GM21423 (cell line): ENCODE measurements at regions not wholly inside any gene's neighbourhood (a gene's known extent, or its start where the extent isn't known, plus 50 kb on each side); places are given as distances from the start of the nearest gene placed in this dataset.

Source experiments
- ATAC-seq: cut with Tn5 transposase; IDR thresholded peaks from one replicate; pipeline ENCODE4 v1.9.1; 2021; ENCODE audit warnings: mild to moderate bottlenecking, moderate library complexity; ENCODE audit not compliant: unreplicated experiment

DNA sequence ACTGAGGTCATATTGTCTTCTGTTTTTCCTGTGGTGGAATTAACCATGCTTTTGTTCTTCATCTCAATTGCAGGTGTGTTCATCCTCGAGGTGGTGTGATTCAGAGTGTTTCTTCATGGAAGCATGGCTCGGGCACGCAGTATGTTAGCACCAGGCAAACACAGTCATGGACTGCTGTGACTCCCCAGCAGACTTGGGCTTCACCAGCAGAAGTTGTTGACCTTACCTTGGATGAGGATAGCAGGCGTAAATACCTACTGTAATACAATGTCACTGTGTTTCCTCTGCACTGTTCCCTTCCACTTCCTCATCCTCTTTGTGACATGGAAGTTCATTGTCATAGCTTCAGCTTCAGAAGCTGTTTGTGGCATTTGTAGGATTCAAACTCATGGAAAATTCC lies 158.7 kb downstream of the HAUS1 start:
- no peak for ATAC-seq

DNA sequence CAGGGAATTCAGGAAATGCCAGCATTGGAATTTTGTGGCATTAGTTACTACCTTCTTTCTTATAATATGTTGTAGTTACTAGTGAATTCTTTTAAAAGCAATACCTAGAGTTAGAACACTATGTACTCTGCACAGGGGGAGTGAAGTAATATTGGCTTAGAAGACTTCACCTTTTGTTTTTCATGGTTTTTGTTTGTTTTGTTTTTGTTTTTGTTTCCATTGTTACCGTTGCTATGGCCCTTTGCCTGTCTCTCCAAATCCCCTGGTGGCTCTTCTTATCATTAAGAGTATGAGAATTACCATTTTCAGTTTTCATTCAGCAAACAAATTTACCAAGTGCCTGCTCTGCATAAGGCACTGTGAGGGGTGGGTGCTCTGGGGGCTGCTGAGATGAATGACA lies 160.1 kb downstream of the HAUS1 start:
- no peak for ATAC-seq

DNA sequence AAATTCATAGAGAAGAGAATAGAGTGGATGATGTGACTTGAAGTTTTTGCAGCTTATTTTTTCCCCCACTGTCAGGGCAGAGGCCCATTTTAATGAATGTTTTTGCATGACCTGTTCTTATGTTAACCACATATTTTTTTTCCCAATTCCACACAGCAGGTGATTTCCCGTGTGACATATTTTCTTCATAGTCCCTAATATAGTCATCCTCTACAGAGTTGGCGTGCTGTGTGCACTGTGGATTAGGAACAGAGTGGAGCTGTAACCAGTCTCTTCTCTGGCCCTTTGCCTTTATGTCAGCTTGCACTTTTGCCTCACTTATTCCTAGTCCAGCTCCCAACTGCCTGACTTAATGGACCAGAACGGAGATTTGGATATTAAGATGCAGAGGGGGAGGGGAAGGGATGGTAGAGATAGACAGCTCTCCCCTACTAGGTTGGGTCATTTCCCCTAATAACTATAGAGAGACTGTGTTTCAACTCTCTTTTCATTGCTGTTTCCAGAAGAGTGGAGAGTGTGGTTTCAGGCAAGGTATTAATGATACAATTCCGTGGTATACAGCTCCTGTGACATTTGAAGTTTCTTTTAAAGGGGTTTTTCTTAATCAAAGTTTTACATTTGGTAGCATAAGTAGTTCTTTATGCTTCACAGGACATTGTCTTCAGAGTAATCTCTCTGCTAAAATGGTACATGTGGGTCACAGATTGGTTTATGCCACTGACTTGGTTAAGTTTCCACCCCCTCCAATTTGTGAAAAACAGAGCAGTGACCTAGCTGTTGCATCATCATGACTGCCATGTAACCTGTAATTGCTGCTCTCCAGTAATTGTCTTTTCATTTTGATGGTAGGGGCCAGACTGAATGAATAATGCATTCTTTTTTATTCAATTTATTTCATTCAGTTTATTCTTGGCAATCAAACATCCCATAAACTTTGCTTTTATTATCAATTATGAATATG lies 161.3 kb downstream of the HAUS1 start:
- no peak for ATAC-seq

DNA sequence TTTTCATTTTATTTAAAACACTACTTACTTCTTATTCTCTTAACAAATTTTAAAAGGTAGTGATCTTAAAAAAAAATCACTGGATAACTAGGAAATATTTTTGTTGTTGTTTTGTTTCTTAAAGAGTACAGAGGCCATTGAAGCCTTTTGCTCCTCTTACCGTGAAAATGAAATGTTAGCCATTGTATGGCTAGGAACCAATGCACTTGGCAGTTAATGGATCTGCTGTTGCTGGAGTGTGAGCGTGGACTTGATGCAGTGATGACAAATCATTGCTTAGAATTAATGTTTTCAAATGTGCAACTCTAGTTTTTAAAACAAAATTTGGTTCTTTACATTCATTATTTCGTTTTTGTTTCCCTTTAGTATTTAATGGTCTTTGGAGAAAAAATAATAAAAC lies 162.3 kb downstream of the HAUS1 start:
- ATAC-seq = no peak

DNA sequence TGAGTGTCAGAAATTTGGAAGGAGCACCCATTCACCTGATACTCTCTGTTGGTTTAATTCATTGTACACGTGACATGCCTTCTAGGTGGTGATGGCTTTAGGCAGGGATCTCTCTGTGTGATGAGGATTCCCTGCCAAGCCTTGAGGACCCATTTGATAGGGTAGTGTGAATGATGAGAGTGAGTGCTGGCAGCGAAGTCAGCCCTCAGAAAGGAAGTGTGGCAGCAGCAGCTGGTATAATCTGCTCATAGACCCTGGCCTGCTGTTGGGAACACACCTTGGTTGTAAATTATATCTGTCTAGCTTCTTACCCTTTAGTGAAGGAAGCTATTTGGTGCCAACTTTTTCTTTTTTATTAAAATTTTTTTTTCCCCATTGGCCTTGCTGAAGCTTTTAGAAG lies 164.5 kb downstream of the HAUS1 start:
- no peak for ATAC-seq

DNA sequence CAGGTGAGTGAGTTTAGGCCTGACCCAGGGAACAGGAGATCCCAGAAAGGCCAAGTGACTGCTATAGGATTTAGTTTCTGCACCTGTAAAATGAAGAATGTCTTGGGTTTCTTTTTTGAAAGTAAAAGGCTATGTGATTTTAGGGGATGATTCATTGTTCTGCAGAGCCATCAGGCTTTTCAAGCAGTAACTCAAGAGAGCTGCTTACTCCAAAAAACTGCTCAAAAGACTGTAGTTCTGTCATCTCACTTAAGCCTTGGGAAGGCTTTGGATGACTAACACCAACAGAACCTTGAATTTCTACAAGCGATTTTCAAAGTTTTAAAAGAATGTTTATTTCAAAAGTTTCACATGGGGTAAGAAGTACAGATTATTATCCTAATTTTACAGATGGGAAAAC lies 165.1 kb downstream of the HAUS1 start:
- no peak for ATAC-seq

DNA sequence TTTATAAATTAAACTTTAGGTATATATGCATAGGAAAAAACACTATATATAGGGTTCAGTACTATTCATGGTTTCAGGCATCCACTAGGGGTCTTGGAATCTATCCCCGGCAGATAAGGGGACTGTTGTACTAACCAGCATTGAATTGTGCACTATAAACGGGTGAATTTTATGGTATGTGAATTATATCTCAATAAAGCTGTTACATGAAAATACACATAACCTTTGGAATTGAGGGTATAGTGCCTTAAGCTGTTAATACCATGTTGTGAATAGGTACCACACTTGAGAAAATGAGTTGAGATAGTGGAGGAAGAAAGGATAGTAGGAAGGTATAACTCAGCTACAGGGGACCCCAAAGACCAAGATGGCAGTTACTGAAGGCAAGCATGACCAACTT lies 167.3 kb downstream of the HAUS1 start:
- ATAC-seq = no peak

DNA sequence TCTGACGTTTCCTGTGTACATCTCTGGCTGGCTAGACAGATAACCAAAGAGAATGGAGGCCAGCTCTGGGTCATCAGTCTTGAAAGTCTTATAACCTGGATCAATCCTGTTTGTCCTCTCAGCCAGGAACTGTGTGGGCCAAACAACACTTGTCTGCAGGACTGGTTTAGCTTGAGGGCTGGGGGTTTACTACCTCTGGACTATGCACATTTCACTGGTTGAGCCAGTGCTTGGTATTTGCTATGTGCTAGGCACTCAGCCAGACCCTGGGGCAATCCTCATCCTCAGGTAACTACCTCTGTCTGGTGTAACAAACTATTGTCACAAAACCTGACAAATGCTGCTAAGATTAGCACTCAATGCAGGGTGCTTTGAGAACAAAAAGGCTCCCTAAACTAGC lies 169.7 kb downstream of the HAUS1 start:
- no peak for ATAC-seq

DNA sequence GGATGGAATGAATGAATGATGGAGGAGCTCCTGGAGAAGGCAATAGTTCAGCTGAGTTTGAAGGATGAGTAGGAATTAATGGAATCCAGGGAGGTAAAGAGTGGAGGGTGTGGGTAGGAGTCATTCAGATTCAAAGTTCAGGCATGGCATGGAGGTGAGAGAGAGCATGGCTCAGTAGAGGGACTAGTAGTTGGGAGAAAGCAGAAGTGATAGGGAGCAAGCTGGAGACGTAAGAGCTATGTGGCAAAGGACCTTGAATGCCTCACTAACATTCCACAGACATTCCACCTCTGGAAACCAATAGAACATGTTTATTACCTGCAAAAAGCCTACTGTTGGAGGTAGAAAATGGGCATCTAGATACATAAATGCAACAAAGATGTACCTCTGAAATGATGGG lies 170.1 kb downstream of the HAUS1 start:
- no peak for ATAC-seq

DNA sequence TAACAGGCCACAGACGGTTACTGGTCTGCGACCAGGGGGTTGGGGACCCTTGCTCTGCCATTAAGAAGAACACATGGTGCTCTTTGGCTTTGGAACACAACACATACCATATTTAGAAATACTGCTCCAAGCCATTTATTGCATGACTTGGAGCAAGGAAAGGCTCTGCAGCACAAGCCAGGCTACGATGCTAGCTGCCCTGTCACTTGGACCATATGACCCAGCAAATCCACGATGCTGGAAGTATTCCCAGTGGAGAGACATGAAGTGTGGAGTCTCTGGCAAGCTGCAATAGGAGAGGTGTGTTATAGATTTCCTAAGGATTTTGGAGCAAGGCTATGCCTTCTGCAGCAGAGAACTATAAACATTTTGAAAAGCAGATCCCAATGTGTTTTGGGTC lies 171.2 kb downstream of the HAUS1 start:
- no peak for ATAC-seq

DNA sequence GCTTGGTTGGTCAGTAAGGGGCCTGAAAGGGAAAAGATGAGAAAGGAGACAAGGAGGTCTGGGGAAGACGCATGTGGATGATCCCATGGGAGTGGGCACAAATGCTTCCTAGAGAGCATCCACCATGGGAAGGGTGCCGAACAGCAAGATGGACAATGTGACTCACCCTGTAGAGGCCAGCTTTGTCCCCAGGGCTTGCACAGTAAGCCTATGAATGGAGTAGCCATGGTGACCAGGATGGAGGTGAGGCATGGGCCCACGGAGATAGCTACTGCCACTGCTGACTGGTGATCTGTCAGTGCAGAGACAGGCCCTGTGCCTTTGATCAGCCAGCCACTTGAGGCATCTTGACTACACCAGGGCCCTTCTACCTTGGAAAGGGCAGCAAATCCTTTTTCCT lies 172.6 kb downstream of the HAUS1 start:
- ATAC-seq = no peak

DNA sequence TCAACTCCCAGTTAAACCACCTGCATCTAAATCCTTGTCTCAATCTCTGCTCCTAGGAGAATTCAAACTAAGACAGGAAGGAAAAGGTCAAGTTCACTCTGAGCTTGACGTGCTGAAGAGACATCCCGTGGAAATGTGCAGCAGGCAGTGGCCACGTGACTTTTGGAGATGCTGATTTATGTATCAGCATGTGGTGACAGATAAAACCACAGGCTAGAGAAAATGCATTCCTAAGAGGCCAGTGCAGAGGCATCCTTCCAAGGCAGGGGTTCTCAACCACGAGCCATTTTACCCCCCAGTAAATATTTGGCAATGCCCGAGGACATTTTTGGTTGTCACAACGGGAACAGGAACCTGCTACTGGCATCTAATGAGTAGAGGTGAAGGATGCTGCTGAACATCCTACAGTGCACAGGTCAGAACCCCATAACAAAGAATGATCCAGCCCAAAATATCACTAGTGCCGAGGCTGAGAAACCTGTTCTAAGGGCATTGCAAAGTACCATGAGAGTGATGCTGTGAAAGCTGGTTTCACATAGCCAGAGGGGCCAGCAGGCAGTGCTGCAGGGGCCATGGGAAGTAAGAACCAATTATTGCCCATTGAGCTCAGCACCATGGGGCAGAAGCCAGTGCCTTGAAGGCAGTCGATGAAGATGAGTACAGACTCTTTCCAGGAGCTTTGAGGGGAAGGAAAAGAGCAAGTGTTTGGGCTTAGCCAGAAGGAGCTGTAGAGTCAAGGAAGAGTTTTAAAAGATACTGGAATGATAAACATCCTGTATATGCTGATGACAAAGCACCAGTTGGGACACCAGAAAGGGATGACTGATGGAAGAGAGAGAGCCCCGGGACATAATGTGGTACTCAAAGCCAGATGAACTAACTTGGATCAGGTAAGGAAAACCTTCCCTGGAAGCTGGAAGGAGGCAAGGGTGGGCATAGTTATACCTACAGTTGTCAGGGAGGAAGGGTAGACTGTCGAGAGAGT lies 174.6 kb downstream of the HAUS1 start:
- ATAC-seq = no peak

DNA sequence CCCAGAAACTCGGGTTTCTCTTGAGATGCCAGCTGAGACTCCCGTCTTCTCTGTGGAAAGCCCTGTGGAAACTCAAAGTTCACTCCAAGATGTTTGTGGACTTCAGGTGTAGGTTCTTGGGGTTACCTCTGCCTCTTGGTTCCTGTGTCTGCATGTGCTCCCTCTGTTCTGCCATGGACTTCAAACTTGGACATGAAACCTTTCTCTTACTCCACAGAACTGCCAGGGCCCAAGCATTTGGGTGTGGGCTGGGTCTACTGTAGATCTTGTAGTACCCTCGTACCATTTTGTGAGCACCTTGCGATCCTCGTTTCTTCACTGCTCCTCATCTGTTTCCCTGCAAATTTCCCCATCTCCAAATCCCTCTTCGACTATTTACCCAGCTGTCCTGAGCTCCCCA lies 175.5 kb downstream of the HAUS1 start:
- ATAC-seq = no peak

DNA sequence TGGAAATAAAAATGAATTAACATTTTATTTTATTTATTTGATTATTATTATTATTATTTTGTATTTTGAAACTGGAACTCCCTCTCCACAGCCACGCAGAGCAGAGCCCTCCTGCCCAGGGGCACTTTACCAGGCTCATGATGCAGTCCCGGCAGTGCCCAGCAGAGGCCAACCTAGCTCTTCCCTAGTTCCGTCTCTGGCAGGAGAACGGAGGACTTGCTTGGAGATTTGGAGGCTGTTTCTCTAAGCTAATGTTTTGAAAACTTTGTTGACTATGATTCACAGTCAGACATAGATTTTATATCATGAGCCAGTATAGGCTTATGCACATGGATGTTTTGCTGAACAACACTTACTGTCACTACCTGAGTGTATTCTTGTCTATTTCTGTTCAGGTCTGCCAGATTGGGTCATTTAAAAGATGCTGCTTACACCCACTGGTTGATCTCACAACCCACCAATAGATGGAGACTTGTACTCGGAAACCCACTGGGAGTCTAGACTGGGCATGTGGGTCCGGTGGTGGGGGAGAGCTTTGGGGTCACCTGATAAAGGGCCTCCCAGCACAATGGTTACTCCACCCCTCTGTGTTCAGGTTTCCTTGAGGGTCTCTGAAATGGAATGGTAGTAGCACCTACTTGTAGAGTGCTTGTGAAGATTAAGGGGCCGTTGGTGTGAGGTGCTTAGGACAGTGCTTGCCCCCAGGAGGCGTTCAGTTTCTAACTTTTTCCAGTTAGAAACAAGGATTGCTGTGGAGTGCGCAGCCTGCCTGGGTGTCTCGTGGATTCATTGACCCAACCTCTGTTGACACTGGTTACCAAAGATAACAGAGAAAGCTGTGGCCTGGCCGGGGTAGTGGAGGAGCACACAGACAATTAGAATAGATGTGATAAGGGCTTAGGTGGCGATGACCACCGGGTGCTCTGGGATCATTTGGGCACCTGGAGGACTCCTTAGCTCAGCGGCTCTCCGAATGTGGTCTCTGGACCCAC lies 177.3 kb downstream of the HAUS1 start:
- ATAC-seq = peak; percentile 76

DNA sequence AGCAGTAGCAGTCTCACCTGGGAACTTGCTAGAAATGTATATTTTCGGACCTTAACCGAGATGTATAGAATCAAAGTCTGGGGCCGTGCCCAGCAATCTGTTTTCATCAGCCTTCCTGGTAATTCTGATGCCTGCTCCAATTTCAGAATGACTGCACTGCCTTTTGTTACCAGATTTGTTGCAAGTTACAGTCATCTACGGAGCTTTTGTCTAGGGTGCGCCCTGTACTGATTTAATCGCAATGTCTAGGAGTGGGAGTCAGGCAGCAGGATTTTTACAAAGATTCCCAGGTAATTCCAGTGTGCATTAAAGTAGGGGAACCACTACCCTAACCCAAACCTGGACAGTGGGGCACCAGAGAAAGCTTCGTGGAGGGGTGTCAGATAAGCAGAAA lies 178.0 kb downstream of the HAUS1 start:
- no peak for ATAC-seq

DNA sequence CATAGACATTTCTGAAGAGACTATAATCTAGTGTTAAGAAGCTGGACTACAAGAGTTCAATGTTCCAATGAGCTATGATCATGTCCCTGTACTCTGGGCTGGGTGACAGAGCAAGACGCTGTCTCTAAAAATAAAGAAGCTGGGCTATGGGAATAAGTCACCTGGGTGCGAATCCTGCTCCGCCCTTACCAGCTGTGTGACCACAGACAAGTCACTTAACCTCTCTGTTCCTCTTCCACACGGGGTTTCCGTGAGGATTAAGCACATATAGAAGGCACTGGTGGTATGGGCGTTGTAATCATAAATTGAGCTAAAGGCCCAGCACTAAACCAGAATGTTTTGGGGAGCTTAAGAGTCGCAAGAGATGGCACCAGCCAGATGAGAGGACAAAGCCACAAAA lies 178.5 kb downstream of the HAUS1 start:
- no peak for ATAC-seq

DNA sequence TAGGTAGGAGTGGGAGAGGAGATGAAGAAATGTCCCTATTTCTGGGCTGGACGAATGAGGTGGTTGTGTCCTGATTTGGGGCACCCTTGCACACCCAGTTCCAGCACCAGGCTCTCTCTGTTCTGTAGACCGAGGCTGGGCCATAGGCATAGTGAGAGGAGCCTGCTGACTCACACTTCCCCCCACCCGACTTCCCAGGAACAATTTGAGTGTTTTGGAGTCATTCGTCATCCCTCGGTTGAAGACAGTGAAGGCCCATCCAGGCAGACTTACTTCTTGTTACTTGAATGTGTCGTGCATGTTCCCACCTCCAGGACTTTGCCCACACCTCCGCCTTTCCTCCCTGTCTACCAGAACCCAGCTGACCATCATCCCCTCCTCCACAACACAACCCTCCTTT lies 179.1 kb downstream of the HAUS1 start:
- no peak for ATAC-seq

DNA sequence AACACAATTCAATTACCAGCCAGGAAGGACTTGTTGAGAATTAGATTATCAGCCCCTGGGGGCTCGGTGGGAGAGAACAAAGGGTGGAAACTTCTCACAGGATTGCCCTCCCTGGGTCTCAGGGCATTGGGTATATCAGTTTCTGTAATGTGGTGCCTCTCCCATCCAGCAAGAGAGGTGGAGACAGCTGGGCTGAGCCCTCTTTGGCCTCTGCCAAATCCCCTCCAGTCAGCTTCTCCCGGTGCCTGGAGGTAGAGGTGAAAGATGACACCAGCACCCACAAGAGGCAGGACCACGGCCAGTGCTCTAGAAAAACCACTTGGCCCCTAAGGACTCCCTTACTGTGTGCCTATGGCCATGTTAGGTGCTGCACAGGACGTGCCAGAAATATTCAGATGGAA lies 179.7 kb downstream of the HAUS1 start:
- no peak for ATAC-seq

DNA sequence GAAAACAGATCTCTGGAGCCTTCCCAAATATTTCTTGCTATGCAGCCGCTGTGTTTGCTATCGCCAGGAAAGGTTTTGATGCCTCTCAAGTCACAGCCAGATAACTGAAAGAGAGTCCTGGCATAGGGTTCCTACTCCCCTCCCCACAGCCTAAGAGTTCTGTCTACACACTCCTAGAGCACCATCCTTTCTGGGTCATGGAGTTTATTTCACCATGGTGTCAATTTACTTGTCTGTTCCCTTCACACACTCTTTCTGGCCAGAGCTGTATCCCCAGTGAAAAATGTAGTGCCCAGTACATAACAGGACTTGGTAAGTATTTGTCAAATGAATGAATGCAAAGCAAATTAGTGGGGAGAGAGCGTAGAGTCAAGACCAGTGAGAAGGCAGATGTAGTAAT lies 185.3 kb downstream of the HAUS1 start:
- no peak for ATAC-seq

DNA sequence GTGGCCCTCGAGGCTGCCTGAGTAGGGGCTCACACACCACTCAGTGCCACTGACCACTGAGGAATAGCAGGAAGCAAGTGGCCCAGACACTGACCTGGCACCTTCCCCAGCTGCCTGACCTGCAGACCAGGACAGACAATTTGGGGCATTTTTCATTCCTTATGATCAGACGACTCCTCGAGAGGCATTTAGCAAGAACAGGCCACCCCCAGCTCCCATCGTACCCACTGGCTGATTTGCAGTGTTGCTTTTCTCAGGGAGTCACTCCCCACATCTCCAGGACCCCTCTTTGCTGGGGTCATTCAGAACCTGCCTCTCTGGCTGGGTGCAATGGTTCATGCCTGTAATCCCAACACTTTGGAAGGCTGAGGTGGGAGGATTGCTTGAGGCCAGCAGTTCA lies 185.7 kb downstream of the HAUS1 start:
- ATAC-seq = no peak
